Stimulated activated CD8-positive, alpha-beta memory T cell treated with anti-CD3 and anti-CD28 coated beads, Interleukin-15, amount 100 ng/mL, for 24 hours (primary cell): ENCODE measurements at regions not wholly inside any gene's neighbourhood (a gene's known extent, or its start where the extent isn't known, plus 50 kb on each side); places are given as distances from the start of the nearest gene placed in this dataset.

Experiments
- DNase-seq: peaks from one replicate; pipeline ENCODE4 v3.0.0-alpha.2; 2020; ENCODE audit warnings: low read depth

GRCh38 chr10:78871796-78872195 is 197.0 kb upstream of the ZMIZ1 start:
- no peak for DNase-seq

DNA sequence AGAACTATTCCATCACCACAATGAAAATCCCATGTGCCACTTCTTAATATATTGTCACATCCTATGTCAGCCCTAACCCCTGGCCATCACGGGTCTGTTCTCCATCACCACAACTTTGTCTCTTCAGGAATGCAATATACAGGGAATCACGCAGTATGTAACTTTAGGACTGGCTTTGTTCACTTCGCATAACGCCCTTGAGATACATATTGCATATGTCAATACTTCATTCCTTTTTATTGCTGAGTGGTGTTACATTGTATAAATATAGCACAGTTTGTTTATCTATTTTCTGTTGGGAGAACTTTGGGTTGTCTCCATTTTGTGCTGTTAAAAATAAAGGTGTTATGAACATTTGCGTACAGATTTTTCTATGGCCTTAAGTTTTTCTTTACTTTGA is 195.4 kb upstream of the ZMIZ1 start:
- no peak for DNase-seq

DNA sequence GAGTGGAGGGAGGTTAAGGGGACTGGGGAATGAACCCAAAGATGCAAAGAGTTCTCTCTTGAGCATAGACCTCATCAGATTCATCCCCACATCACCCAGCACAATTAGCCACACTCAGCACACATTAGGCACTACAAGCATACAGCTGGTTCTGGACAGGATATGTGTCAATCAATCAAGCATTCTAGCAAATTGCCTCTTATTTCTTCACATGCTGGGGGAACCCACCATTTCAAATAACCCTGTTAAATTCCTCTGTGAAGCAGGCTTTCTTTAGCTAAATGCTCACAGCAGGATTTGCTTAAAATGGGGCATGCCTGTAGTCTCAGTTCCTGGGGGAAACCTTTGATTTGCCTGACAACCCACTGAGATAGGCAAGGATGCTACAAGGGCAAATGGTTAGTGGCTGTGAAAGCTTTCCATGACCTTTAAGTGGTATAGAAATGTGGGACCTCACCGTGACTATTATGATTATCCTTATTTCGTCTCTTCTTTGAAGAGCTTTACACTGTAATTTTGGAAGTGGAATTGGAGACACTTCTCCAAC is 193.4 kb upstream of the ZMIZ1 start:
- no peak for DNase-seq

DNA sequence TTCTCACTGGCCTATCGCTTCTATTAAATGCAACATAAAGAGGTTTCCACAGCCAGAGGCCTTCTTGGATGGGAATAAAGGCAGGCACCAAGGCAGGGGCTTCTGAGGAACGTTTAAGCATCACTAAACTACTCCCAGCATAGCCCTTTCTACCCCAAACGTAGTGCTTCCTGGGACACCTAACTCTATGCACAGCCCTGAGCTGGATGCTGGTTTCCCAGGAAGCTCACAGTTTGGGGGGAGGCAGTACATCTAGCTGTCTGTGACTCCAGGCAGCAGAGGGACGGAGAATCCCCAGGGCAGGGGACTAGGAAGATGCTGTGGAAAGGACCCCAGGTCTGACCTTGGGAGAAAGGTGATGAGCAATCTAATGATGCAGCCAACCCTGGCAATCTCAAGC is 192.8 kb upstream of the ZMIZ1 start:
- DNase-seq: no peak

DNA sequence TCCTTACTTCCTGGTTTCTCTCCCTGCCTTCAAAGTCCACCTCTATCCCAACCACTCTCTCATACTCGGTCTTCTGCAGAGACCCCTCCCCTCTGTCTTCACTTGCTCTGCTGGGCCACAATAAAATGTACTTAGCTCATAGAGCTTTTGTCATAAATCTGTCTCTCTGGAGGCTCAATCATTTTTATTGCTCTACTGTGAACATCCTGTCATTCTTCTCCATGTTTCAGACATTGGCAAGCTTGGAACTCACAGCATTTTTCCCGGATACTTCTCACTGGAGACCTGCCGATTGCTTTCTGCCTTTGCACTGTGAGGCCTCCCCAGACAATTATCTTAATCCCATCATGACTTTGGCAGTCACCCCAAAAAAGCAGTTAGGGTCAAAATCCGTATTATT is 192.3 kb upstream of the ZMIZ1 start:
- DNase-seq: no peak

DNA sequence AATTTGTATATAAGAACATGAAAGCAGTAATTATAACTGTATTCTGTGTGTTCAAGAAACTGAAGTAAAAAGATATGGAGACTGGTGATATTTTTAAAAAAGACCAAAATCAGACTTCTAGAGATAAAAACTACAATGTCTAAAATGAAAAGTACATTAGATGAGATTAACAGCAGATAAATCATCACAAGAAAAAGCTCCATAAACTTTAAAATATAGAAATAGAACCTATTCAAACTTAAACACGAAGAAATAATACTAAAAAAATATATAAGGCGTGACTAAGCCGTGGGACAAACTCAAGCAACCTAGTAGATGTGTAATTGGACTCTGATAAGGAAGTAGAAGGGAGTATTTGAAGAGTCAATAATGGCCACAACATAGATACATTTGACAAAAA is 189.1 kb upstream of the ZMIZ1 start:
- DNase-seq: no peak

- no peak for DNase-seq
Measured at GRCh38 chr10:78886129-78886528, 182.6 kb upstream of the ZMIZ1 start.

DNA sequence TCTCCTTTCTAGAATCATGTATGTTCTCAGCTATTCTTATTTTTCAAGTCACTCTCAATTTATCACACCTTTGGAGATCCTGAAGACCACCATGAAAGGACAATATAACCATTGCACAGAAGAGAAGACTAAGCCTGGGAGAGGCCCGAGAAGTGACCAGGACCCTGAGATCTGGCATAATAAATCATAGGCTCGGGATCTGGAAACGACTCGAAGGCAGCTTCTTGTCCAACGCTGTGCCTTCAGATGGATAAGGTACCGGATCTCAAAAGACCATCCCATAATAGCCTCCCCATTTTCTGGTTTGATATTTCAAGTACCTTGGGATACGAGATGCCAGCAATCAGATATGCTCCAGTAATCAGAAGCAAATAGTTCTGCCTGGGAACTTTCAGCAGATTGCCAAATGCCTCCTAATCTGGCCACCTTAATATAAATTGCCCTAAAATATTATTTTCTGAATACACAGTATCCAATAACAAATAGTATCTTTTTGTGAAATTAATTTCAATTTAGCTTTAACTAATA is 179.2 kb upstream of the ZMIZ1 start:
- DNase-seq: no peak

DNA sequence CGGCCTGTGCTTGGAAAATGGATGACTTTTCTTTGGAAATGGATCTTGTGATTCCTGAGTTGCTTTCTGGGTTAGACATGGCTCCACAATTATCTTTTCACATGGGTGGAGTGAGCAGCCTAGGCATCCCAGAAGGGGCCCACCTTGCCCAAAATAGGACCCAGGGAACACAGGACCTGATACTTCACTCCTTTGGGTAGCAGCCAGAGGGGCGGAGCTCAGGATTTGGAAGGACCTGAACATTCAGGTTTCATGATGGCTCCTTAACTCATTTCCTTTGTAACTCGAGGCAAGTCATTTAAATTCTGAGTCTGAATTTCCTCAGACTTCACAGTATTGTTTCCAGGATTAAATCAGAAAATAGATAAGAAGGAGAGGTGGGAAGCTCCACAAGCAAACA is 178.3 kb upstream of the ZMIZ1 start:
- DNase-seq: no peak

- DNase-seq: no peak
Measured at GRCh38 chr10:78891741-78892140, 177.0 kb upstream of the ZMIZ1 start.

GRCh38 chr10:78892338-78893176 is 176.2 kb upstream of the ZMIZ1 start:
- no peak for DNase-seq

DNA sequence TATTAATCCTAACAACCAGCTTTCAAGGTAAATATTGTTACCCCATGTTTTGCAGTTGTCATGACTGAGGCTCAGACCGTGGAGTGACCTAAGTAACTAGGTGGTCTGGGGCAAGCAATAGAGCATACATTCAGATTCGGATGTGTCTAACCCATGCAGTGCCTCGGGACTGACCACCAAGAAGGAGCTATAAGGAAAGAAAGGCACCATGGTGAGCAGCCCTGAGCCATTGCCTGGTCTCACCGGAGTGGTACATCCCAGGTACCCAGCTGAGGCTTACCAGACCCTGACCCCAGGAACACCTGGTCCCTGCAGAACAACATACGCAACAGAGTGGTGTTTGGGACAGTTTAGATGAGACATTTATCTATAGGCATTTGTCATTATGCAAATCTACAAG is 175.5 kb upstream of the ZMIZ1 start:
- no peak for DNase-seq

DNA sequence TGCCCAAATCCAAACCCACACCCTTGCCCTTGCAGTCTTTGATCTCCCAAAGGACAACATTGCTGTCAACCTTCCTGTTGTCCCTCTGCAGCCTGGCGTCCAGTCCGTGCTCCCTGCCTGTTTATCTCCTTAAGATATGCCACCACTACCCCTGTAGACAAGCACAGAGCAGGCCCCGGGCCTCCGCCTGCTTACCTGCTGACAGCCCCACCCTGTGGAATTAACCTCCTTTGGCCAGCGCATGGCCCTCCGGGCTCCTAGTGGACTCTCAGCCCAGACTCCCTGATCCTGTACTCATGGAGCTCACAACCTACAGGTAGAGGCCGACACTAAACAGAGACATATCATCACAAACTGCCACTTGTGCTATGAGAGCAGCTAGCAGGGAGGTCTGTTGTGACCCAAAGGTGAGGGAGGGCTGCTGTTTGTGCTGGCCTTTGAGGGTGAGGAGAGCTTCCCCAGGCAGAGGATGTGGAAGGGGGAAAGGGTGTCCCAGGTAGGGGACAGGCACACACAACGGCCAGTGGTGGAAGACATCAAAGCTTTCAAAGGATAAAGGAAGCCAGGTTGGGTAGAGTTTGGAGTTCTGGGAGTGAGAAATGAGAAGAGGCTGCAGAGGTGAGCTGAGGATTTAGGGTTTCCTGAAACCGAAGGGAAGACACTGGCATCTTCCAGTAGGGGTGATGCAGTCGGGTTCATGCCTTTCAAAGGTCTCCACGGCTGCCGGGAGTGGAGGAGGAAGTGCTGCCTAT is 174.5 kb upstream of the ZMIZ1 start:
- no peak for DNase-seq

DNA sequence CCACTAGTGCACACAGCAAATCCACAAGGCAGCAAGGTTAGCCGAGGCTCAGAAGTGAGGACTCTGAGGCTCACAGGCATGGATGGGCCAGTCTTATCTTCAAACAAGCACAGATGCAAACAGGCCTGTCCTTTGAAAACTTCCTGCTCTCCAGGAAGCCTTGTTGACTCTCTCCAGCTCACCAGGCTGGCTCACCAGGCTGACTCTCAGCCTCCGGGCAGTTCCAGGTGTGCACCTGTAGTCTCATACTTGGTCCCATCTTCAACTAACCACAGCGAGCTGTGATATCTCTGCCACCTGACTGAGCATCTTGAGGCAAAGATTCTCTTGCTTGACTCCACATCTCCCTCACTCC is 173.9 kb upstream of the ZMIZ1 start:
- no peak for DNase-seq

- DNase-seq: no peak
Measured at GRCh38 chr10:78895469-78895868, 173.3 kb upstream of the ZMIZ1 start.

GRCh38 chr10:78896159-78896928 is 172.4 kb upstream of the ZMIZ1 start:
- no peak for DNase-seq

DNA sequence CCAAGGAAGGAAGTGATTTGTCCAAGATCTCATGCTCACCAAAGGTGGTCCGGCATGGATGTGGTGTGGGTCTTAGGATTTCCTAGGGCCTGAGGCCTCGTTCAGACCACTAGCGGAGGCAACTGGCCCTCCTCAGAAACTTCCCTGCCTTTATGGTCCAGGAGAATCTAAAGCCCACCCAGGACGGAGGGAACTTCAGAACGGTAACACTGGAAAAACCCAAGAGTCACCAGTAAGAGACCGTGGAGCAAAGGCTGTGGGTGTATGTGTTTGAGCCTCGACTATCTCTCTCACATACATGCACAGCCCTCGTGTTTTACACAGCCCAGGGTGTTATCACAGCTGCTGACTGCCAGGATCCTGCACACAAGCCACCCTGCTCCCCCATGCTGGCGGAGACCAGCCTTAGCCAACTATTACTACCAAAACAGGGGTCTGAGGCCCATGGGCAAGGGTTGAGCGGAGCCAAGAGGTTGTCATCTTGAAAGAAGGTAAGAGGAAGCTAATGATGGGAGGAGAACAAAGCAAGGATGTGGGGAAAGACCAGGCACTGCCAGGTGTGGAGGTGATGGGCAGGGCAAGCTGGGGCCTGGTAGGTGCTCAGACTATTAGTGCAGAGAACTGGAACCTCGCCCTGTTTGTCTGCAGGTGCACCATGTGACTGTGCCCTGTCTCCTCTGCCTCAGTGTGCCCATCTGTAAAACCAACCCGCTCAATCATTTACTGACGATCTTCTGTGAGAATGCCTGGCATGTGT is 170.2 kb upstream of the ZMIZ1 start:
- no peak for DNase-seq

DNA sequence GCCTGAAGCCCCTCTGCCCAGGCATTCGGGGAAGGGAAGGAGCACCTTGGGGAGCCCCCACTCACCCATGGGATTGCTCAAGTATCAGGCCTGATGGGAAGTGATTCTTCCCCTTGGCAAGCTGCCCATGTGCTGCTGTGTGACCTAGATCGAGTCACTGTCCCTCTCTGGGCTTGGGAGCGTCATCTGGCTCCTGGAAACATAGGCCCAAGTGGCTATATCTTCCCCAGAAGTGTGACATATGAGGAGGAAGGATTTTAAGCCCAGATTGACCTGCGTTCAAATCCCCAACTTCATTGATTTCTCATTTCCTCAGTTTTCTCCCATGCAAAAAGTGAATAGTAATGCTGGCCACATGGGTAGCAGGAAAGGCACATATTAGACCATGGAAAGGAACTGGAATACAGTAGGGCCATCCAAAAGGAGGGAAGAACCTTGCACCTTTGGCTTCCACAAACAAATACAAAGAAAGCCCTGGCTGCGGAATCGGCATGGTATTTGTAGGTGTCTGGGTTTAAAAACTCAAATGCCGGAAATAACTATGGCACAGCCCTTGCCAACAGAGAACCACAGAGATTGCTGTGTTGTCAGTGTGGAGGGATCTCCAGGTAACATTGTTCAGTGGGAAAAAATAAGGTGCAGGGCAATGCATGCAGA is 169.5 kb upstream of the ZMIZ1 start:
- DNase-seq: no peak

- DNase-seq: no peak
Measured at GRCh38 chr10:78899996-78900714, 168.6 kb upstream of the ZMIZ1 start.

DNA sequence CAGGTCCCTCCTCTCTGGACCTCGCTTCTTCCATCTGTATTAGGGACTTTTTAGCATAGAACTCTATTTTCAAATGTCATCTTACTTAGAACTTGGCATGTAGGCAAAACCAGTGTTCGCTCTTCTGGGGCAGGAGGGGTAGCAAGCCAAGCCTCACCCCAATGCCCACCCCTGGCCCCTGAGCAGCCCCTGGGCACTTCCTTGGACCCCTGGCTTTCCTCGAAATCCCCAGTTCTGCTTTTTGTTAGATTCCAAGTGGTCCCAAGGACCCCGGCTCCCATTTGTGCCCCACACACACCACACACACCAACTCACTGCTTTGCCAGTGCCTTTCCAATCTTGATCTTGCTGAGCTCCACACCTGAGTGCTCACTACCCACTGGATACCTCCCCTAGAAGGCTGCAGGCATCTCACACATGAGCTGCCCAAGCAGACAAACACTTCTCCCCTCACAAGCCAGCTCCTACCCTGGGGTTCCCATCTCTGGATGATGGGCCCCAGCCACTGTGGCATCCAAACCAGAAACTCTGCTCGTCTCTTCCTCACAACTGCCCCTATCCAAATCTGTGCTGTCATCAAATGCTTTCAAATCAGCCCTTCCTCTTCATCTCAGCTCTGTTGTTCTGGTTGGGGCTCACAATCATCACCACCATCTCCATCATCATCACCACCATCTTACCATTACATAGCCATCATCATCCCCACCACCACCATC is 167.9 kb upstream of the ZMIZ1 start:
- no peak for DNase-seq
